Activated T-helper 1 cell treated with anti-CD3 and anti-CD28 coated beads, Interleukin-2, amount 50 U/mL, for 16 hours (primary cell): ENCODE measurements at regions not wholly inside any gene's neighbourhood (a gene's known extent, or its start where the extent isn't known, plus 50 kb on each side); places are given as distances from the start of the nearest gene placed in this dataset.
"Not testable (repeated sequence)": the region's sequence is repeated elsewhere in the genome, so short reads cannot be mapped to it uniquely, and the experiment has no call there.

Source experiments
- DNase-seq, 2 donors: peaks; one replicate each; pipeline ENCODE4 v3.0.0-alpha.2; 2020; ENCODE audit warnings: low read depth in 1 of 2, low spot score in 1 of 2

DNA sequence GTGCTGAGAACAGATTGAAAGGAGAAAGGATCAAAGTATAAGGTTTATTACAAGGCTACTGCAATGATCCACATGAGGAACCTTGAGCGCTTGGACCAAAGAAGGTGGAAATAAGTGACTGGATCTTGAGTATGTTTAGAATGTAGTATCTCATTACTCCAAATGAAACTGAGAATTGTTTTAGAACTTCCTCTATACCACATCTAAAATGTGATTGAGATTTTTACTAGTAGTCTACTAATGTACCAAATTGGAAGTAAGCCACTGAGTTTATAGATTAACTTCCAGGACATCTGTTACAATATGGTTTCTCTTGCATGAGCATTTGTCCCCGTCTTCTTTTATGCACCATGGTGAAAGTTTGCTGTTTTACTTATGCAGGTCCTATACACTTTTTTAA is 300.5 kb downstream of the SUCLG1 start:
- DNase-seq, result no peak

DNA sequence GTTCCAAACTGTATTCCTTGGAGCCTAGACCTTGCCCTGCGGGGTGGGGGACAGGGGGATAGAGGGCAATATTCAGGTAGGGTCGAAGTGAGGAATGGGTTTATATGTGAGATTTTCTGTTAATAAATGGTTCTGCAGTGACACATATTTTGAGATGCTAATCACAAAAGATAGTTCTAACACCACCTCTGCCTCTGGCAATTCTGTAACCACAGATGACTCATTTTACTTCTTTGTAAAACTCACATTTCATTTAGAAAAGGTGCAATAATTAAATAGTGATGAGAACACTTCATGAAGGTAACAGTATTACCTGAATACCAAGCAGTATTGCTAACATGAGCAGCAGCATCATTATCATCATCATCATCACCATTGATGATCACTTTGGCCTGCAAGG is 306.6 kb downstream of the SUCLG1 start:
- no peak for DNase-seq

DNA sequence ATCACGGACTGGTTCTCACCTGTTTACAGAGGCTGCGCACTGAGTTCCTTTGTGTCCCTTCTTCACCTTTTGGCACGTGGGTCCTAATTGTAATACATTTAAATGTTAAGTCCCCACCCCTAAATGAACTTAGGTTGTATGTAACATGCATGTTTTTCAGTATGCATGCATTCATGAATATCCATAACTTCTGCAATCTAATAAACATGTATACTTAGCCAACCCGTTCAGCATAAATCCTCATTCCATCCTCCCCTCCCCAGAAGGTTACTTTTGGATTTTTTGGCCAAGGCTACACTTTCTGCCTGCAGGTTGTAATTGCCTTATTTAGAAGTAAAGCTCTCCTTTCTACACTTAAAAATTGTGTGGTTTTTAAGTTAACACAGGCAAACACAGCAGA is 314.7 kb downstream of the SUCLG1 start:
- no peak for DNase-seq

DNA sequence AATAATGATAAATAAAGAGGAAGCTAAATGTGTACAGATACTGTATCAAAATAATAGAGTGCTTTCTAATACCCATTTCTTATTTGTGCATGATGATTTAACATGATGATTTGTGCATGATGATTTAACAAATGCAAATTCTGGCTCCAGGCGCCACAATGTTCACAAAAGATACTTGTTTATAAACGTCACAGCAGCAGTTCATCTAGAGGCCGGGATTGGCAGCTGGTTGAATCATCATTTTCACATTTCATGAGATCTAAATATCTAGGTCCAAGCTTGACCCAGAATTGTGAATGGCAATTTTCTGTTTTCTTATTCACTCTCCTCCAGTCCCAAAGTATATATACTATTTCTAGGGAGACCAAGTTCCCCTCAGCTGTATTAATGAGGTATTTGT is 322.0 kb downstream of the SUCLG1 start:
- no peak for DNase-seq

DNA sequence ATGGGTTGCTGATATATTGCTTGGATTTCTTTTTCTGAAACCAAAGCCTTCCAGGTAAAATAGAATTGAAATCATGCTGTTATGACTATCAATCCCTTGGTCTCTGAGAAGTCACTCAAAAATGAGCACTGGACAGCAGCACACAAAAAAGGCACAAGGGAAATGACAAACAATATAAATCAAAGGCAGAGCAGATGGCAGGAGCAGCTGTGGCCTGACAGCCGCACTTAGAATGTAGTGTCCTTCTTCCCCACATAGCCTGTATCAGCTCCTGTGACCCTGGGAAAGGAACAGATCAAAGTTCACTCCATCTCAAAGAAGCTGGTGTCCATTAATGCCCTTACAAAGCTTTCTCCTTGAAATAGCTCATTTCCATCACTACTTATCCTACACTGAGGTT is 326.7 kb downstream of the SUCLG1 start:
- no peak for DNase-seq

DNA sequence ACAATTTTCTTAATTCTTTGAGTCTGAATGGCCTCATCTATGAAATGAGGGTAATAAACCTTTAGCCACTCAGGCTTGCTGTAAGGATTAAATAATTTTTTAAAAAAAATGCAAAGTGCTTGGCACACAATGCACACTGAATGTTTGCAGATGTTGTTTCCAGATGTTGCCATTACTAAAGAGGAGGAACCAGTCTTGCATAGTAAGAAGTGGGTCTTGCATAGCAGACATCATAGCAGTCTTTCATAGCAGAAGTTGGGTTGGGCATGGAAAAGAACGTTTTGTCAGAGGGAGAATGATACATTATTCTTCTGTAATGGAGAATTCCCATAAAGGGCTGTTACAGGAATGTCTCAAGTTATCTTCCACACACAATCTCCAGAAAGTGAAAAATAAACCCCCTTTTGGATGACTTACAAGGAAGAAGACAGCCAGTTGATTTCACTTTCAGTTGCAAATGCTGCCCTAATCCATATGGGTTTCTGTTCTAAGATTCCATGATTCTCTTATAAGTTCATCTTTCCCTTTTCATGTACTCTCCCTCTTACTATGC is 327.7 kb downstream of the SUCLG1 start:
- DNase-seq, result no peak

DNA sequence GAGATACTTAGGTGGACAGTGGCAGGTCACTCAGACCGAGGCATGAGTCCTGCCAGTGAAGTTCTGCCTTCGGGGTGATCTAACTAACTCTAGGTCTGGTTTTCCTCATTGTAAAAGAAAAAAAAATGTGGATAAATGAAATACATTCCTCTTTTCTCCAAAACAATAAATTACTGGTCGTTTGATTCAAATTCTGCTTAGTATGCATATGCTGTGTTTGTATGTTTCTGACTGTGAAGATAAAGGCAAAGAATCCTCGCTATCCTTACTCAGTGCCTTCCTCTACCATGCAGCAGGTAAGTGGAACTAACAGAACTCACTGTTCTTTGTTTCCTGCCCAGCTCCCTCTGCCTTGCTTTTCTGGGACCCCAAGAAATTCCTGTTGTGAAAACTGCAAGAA is 330.1 kb downstream of the SUCLG1 start:
- no peak for DNase-seq

DNA sequence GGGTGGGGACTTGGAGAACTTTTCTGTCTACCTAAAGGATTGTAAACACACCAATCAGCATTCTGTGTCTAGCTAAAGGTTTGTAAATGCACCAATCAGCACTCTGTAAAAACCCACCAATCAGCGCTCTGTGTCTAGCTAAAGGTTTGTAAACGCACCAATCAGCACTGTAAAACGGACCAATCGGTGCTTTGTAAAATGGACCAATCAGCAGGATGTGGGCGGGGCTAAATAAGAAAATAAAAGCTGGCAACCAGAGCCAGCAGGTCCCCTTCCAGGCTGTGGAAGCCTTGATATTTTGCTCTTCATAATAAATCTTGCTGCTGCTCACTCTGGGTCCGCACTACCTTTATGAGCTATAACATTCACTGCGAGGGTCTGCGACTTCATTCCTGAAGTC is 331.3 kb downstream of the SUCLG1 start:
- DNase-seq, result not testable (repeated sequence)

DNA sequence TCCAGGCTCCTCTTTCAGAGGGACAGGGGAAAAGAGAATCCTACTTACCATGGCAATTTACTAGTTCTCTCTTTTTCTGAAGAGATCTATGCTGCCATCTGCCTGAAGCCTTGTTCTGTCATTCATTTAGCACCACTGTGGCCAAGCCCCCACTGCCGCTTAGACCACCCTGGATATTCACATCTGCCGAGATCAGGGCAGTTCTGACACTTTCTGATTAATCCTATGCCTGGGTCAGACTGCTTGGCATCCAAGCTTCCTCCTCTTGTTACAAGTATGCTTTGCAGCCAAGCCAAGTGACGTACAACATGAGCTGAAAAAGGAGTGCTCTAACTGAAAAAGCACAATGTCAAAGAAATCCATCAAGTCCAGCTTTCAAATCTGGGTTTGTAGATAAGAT is 332.6 kb downstream of the SUCLG1 start:
- no peak for DNase-seq

DNA sequence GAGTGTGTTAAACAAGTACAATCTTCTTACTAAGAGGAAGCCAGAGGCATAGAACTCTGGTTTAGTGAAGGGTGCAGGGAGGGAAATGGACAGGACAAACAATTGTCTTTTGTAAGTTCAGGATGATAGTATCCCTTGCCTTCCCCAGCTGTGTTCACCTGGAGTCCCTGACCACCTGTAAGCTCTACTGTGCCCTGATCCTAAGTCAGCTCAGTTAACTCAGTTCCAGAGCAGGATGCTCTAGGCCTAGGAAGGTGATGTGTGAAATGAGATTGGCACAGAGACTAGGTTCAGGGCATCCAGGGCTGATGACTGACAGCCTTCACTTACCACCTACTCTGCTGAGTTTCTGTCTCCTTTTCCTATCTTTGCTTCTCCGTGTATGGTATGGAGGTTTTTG is 333.0 kb downstream of the SUCLG1 start:
- DNase-seq, result no peak

DNA sequence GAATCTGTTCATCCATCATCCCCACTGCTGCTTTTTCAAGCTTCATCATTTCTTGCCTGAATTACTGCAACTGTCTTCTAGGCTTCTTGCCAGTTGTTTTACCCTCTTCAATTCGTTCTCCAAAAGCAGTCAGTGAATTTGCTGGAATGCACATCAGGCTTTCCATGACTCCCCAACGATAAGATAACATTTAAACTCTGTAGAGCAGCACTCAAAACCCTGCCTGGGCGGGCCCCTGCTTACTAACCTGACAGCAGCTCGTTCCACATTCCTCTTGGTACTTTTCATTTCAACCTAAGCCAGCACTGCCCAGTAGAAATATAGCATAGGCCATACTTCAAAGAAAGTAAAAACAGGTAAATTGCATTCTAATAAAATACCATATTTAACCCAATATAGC is 342.9 kb downstream of the SUCLG1 start:
- no peak for DNase-seq

DNA sequence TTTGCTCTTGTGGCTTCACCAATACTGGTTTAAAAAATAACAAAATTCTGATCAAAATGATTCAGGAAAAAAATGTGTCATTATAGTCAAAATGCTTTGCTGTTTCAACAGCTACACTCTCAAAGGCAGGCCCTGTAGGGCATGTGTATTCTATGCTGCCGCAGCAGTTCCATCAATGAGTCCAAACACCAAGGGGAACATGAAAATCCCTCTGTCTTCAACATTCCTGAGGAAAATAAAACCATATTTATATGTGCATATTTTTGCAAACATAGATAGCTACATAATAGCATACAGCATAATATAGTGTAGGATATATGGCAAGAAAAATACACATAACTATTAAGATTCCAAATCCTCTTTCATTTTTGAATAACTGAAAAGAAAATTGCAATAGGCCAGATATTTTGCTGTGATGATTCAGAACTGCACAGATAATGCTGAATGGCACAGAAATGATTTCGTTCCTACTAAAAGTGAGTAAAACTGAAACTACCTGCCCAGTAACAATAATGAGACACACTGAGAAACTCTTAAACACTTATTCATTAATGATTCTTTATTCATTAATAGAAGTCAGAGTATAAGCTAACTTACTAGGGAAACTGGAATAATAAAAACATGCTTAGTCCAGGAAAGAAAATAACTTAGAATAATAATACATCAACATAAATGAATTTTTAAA is 343.8 kb downstream of the SUCLG1 start:
- no peak for DNase-seq

DNA sequence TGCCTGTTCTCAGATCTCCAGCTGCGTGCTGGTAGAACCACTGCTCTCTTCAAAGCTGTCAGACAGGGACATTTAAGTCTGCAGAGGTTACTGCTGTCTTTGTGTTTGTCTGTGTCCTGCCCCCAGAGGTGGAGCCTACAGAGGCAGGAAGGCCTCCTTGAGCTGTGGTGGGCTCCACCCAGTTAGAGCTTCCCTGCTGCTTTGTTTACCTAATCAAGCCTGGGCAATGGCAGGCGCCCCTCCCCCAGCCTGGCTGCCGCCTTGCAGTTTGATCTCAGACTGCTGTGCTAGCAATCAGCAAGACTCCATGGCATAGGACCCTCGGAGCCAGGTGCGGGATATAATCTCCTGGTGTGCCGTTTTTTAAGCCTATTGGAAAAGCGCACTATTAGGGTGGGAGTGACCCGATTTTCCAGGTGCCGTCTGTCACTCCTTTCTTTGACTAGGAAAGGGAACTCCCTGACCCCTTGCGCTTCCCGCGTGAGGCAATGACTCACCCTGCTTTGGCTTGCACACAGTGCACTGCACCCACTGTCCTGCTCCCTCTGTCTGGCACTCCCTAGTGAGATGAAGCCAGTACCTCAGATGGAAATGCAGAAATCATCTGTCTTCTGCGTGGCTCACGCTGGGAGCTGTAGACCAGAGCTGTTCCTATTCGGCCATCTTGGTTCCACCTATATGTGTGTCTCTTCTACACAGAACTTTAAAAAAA is 355.1 kb downstream of the SUCLG1 start:
- not testable (repeated sequence) for DNase-seq

DNA sequence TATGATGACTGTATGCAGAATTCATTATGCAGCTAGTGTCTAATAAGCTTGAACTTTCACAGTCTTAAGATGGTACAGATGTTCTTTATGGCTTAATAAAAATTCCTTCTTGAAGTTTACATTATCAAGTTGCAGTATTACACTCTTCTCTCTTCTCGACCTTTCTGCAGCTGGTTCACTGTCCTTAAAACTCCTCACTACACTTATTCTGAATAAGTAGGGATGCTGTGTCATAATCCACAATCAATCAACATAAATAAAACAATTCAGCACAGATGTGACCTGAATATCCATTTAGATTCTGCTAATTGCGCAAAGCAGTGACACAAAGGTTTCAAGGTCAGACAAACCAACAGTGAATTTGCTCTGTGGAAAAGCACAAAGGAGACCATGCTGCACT is 356.8 kb downstream of the SUCLG1 start:
- DNase-seq, result no peak

DNA sequence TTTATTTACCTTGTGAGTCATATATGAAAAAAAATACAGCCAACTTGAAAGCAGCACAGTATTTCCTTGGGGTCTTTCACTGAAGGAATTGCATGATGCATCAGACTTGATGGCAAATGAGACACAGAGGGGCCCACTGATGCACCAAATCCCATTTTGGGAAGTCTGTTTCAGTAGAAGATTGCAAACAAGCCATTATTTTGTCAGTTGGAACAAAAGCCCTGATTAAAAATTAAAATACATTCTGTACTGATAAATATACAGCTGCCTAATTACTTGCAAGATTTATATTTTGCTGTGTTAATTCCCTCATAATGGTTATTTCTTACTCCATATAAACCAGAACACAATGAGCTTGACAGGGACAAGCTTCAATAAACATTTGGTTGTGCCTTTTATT is 370.4 kb downstream of the SUCLG1 start:
- DNase-seq, result no peak

DNA sequence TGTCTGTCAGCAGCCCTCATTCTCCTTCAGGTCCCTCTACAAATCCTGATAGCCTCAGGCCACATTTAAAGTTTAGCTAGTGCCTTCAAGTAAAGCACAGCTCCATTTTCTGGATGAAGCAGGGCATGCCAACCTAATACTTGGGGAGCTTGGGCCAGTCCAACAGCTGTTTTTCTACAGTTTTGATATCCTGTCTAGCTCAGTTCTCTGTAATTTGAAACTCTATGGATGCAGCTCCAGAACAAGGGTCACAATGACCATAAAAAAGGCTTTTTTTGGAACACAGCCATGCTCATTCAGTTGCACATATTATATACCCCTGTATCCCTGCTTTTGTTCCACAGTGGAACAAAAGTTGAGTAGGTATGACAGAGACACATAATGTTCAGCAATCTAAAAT is 373.5 kb downstream of the SUCLG1 start:
- DNase-seq, result no peak

DNA sequence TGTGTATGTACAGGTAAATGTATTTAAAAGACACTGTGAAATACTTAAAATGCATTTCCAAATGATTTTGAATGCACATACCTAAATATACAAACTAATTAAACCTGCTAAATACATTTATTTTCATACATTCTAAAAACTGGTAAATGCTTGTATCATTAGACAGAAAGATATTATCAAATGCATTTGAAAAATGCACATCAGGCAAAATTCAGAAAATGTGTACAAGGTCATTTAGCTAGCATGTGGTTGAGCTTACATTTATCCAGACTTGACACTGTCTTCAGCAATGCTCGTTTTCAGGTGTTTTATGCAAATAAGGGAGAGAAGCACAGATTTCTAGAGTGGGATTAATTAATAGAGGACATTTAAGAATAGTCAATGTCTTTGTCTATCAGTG is 374.2 kb downstream of the SUCLG1 start:
- DNase-seq, result no peak

DNA sequence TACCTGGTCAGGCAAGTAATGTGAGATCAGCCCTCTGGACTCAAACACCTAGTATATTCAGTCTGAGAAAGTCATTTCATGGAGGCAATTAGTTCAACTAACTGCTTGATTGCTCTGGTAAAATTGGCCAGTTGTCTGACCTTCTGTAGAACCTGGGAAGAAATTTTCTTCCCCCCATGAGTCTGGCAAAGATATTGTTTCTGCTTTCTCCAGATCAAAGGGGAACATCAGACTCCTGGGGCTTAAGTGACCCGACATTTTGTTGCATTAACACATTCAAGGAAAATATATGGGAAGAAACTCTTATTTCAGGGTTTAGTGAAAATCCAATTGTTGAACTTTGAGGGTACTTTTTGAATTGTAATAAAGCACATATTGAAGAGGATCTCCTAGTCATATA is 375.1 kb downstream of the SUCLG1 start:
- no peak for DNase-seq

DNA sequence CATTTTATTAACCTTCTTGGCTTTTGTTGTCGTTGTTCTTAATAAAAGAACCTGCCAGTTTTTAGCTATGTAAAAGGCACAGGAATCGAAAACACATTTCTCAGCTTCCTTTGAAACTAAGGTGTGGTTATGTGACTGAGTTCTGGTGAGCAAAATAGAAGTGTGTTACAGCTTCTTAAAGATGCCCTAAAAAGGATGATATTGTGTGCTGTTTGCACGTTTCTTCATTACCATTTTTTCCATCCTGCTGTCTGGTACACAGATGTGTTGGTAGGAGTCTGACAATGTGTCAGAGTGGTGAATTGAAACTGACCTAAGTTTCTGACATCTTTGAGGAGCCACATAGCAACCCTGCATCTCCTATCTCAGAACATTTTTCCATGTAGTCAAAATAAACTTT is 380.6 kb downstream of the SUCLG1 start:
- DNase-seq, result no peak

DNA sequence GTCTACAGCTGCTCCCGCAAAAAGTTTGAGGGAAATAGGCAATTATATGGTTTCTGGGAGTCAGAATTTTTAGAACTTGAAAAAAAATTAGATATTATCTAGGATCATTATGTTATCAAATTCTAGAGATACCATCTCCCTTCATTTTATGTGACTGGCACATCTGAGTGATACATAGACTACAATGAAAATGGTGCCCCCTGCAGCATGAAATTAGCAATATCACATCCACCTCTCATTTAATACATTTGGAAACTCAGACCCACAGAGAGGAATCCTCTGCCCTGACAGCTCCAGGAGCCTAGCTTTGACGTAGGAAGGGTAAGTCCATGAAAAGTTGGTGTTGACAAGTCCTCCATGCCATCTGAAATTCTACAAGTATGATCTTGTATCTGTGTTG is 381.6 kb downstream of the SUCLG1 start:
- DNase-seq, result no peak

DNA sequence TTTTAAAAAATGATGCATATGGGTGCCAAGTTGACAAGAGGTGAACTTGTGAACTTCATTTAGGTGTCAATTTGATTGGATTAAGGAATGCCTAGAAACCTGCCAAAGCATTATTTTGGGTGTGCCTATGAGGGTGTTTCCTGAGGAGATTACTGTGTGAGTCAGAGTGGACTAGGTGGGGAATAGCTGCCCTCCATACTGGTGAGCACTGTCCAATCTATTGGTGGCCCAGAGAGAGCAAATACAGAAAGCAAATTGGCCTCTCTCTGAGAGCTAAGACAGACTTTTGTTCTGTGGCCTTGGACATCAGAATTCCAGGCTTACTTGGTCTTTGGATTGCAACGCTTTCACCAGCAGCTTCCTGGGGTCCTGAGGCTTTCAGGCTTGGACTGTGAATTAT is 388.0 kb downstream of the SUCLG1 start:
- DNase-seq, result no peak

DNA sequence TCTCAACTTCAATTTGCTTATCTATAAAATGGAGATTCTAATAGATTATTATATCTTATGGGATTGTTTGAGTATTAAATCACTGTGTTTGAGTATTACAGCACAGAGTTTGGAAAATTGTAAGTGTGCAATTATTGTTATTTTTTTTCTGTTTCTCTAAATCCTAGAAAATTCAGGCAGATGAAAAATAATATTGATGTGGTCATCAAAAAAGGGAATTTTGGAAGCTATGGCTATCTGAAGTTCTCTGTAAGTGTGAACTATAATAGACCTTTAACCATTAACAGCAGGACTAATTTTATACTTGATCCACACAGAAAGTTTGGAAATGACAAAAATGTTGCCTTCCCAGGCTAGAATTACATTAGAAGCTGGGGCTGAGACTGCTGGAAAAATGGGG is 393.2 kb downstream of the SUCLG1 start:
- no peak for DNase-seq
